VCaP (cell line): ENCODE measurements at regions not wholly inside any gene's neighbourhood (a gene's known extent, or its start where the extent isn't known, plus 50 kb on each side); places are given as distances from the start of the nearest gene placed in this dataset.

Experiments
- H3K27ac ChIP-seq: fragments of 450-650 bp; 2 replicates; pipeline ENCODE4 v1.5.1; 2017
- TF ChIP-seq, protein P1 (sequence below): fragments of 450-650 bp; conservative IDR thresholded peaks from 2 replicates; pipeline ENCODE4 v1.5.1; 2017; ENCODE audit warnings: mild to moderate bottlenecking, moderate library complexity

GRCh38 chrX:125378205-125378604, 58.5 kb downstream of the TEX13C start:
- no peak overlapping the region for H3K27ac ChIP-seq
- TF ChIP-seq, protein P1, sequence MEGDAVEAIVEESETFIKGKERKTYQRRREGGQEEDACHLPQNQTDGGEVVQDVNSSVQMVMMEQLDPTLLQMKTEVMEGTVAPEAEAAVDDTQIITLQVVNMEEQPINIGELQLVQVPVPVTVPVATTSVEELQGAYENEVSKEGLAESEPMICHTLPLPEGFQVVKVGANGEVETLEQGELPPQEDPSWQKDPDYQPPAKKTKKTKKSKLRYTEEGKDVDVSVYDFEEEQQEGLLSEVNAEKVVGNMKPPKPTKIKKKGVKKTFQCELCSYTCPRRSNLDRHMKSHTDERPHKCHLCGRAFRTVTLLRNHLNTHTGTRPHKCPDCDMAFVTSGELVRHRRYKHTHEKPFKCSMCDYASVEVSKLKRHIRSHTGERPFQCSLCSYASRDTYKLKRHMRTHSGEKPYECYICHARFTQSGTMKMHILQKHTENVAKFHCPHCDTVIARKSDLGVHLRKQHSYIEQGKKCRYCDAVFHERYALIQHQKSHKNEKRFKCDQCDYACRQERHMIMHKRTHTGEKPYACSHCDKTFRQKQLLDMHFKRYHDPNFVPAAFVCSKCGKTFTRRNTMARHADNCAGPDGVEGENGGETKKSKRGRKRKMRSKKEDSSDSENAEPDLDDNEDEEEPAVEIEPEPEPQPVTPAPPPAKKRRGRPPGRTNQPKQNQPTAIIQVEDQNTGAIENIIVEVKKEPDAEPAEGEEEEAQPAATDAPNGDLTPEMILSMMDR: peak; percentile 24; the same call in 1 of the 2 replicates

GRCh38 chrX:125378770-125379169, 59.1 kb downstream of the TEX13C start:
- H3K27ac ChIP-seq: no peak overlapping the region
- TF ChIP-seq, protein P1: no peak

DNA sequence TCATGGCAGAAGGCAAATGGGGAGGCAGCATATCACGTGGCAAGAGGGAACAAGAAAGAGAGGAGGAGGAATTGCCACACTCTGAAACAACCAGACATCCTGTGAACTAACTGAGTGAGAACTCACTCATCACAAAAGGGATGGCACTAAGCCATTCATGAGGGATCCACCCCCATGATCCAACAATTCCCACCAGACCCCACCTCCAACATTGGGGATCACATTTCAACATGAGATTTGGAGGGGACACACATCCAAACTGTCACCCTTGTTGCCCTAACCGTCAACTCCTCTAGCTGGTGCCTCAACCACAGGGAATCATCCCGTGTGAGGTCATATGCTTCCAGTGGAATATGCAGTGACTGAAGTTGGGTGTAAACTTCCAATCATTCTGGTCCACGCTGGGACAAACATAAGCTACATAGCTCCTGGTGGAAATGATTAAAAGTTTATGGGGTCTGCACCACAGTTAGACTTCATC, 62.5 kb downstream of the TEX13C start:
- TF ChIP-seq, protein P1: no peak
- no peak overlapping the region for H3K27ac ChIP-seq

- H3K27ac ChIP-seq: no peak overlapping the region
These were observed 63.2 kb downstream of the TEX13C start for GRCh38 chrX:125382889-125383288.

GRCh38 chrX:125384867-125385266, 65.2 kb downstream of the TEX13C start:
- no peak overlapping the region for H3K27ac ChIP-seq
- TF ChIP-seq, protein P1: no peak

More at GRCh38 chrX:125382889-125383288, 63.2 kb downstream of the TEX13C start:
- TF ChIP-seq, protein P1: no peak

DNA sequence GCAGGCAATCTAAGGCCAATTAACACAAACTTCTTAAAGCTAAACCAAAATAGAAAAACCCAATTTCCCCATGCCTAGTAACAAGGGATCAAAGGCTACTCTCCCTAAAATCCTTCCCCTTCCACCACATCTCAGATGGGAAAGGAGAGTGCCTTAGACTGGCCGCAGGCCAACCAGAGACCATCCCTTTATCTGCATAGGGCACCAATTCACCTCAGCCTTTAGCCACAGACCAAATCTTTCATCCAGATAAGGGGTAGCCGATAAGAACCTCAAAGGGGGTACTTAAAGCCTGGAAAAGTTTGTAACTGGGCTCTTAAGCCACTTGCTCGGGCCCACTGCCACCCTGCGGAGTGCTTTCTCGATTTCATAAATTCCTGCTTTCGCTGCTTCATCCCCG, 68.3 kb downstream of the TEX13C start:
- no peak overlapping the region for H3K27ac ChIP-seq
- TF ChIP-seq, protein P1: no peak

DNA sequence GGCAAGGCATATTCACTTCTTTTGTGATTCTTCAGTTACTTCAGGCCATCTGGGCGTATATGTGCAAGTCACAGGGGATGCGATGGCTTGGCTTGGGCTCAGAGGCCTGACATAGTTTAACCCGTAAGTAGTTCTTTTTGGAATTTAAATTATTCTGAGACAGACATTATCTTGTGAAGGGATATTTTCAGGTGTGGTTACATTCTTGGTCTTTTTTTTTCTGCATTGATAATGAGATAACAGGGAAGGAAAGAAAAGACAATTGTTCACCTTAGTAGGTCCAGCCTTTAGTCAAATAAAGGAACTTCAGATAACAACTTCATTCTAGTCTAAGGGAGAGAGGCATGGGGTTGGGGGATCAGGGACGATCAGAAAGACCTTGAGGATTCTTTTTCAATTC, 74.8 kb downstream of the TEX13C start:
- no peak overlapping the region for H3K27ac ChIP-seq
- TF ChIP-seq, protein P1: no peak
